GM18907 (cell line): ENCODE measurements at regions not wholly inside any gene's neighbourhood (a gene's known extent, or its start where the extent isn't known, plus 50 kb on each side); places are given as distances from the start of the nearest gene placed in this dataset.

ENCODE experiments used
- ATAC-seq: cut with Tn5 transposase; IDR thresholded peaks from one replicate; pipeline ENCODE4 v1.9.1; 2021; ENCODE audit warnings: mild to moderate bottlenecking, moderate library complexity; ENCODE audit not compliant: unreplicated experiment

DNA sequence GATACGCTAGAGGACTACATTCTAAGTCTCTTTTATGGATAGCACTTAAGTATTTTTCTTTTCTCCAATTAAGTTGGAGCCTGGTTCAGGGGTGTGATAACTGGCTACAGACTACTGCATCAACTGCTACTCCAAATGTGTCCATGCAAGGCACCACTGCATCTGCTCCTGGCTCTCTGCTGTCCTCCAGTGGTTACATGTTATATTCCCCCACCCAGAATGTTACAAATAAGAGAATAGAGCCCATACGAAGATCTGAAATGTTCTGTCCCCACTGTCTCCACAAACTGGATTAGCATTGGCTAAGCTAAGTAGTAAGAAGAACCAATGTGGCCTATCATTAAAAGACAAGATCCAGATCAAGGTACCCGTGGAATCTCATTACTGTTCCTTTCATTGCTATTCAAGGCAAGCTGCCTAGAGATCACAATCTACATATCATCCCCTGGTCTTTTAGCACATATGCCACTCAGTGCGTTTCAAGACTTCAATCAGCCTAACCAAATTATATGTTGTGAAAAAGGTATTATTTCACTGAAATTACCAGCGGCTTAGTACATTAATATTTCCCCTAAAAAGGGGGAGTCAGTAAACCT is 308.3 kb upstream of the SLC8A1 start:
- ATAC-seq, result peak; percentile 66

DNA sequence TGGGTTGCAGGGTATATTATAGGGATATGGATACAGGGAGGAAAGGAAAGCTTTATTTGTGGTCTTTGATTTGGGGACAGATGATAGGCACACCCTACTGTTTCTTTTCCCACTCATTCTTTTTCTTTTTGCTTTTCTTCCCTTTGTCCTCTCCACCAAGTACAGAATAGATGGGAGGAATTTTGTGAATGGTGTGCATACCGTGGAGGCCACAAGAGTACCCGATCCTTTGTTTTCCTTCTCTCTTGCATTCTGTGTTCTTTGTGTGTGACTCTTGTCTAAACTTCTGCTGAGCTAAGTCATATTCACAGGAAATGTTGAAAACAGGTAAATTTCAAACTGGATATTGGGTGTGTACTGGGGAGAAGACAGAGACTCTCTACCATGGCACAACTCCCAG is 321.4 kb upstream of the SLC8A1 start:
- no peak for ATAC-seq

DNA sequence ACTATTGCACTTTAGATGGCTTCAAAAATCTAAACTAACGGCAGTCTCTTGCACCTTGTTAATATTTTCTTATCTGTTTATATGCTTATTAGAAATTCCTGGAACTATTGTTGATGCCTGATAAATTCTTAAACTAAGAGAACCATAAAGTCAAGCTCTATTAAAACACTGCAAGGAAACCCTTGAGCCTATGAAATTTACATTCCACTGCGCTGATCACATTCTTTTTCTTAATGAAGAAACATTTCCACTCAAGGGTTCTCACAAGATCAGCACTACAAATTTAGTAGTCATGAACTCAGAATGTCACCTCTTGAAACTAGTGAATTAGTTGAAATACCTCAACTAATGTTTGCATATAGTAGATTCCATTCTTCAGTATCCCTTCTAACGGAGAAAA is 331.8 kb upstream of the SLC8A1 start:
- no peak for ATAC-seq

DNA sequence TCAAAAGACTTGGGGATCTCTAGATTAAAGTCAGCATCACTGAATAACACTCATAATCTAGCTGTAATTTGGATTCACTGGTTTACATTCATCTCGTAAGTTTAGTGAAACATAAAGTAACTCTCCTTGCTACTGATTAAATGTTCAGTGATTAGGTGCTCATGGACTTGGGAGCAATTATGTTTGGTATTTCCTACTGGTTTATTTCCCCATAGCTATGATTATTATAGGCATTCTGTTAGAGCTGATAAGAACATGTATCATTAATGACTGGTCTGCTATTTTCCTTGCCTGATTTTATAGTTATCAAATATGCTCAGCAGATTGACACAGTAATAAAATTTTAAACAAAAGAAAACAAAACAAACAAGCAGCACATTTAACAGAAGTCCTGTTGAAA is 334.7 kb upstream of the SLC8A1 start:
- ATAC-seq, result no peak

DNA sequence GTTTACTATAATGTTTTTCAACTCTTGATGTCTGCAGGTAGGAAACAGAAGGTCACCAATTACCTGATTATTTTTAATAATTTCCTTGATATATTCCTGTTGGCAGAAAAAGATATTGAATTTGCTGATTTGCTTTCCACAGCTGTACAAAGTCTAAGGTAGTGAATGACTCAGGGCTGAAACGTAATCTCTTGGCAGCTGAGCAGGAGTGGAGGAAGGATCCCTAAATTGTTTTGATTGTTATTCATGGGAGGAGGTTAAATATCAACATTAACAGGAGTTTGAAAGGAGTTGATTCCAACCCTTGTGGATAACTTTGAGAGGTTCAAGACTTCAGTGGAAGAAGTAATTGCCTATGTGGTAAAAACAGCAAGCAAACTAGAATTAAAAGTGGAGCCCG is 345.2 kb upstream of the SLC8A1 start:
- no peak for ATAC-seq

DNA sequence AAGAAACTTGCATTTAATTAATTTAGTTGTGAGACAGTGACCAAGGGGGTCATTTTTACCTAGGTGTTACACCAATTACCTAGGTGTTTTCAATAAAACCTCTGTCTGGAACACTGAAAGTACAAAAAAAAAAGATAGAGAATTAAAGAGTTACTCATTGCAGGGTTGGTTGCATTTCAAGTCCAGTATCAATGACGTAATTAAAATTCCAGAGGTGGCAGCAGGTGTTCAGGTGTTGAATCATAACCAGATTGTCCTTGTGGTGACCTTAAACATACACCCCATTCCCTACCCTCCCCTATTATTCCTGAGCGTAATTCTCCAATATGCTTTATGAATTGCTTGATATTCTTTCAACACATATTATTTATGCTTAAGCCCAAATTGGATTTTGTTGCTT is 352.0 kb upstream of the SLC8A1 start:
- ATAC-seq, result no peak

DNA sequence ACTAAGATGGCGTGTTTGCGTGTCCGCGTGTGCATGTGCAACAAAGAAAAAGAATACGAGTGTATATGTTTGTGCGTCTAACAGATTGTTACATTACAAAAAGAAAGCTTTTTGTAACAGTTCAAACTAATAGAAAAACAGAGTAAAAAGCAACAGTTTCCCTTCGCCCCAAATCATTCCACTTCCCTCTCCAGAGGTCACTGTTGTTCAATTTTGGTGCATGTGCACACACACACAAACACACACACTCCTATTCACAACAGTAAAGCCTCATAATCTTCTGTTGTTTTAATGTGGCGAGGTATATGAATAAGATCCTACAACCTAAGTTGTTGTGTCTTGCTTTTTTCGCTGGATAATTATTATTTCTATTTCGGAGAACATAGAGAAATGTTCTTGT is 357.3 kb upstream of the SLC8A1 start:
- no peak for ATAC-seq

DNA sequence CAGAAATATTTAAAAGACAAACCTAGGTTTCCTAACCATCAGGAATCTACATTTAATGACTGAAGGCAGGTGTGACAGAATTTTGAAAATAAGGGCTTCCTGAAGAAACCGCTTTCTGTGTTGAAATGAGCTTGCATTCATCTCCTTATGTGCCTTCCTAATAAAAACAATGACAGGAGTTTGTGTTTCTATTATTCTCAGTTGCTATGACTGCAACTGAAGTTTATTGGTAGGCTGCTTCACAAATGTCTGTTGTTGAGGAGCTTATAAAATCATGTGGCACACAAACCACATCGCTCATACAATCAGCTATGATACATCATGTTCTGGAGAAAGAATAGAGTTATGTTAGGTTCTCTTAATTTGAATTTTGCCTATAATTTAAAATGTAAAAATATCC is 362.7 kb upstream of the SLC8A1 start:
- no peak for ATAC-seq

DNA sequence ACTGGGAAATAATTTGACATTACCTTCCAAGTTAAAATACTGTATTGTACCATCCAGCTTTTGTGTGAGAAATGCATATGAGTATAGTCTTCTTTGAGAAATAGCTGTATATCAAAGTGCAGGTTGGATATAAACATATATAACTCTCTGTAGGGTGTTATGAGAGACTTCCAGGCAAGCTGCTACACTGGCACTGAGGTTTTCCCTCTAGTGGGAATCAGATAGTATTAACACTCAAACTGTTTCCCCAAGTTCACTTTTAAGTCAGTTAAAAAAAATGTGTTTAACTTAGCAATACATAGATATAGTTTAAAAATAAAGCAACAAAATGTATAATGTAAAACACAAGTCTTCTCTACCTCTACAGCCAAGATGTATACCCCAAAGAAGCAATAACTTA is 368.4 kb upstream of the SLC8A1 start:
- ATAC-seq, result no peak

DNA sequence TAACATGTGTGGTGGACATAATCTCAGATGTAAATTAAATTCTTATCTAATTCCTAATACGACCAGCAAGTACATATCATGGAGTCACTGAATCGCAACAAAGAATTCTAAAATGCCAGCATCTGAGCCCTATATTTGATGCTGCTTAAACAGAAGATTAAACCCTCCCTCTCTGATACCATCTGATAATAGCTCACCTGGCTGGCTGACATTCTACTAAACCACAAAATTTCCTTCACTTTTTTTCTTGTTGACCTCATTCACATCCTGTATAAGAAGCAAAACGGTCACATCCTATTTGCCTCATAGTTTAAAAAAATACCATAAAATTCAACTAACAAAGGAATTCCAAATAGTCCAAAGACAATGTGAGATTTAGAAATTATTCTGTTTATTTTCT is 371.6 kb upstream of the SLC8A1 start:
- no peak for ATAC-seq

DNA sequence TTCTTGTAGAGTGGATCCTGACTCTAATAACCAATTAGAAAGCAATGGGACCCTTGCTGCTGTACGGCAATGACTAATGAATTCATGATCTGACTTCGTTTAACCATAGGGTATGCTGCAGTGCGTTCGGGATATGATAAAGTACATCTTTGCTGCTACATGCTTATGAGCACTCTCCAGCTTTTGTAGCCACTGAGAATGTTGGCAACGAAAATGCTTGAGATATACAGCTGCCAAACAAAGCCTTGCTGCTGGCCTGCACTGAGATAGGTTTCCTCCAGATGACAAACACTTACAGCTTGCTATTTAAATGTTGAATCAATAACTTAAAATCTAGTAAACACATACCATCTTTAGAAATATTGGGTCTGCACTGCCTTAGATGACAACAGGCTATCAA is 372.4 kb upstream of the SLC8A1 start:
- ATAC-seq, result no peak

DNA sequence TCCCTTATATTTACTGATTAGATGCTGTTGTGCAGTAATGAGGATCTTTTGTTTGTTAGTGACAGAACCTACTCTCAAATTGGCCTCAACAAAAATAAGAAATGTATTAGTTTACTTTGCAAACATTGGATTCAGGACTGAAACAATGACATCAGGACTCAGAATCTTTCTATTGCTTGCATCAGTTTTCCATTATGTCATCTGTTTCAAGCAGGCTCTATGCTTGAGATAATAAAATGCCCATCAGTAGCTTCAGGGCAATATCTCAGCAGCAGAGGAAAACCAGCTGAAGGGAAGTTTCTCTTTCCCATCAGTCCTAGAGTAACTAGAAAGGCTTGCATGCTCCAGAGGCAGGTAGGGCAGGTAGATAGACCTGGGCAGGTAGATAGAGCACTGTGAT is 375.5 kb upstream of the SLC8A1 start:
- no peak for ATAC-seq

DNA sequence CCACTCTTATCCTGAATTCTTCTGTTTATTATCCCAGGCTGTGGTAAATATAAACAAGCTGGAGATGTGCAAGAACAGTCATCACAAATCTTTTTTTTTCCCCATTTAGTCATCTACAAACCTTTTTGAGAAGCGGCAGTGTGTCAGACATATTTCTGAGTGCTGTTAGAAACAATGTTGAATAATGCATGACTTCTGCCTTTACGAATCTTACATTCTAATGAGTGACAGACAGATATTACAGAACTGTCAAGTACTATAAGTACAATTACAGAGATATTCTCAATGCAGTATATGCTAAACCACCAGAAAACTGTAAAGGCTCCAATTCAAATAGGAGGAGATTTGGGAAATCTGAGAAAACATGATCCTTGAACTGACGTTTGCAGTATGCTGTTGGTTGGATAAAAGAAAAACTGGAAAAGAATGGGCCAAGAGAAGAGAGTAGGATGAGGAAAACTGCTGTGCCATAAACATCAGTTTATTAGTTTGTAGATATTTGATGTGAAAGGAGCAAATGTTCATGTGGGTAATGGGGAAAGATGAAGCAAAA is 379.5 kb upstream of the SLC8A1 start:
- ATAC-seq, result no peak

DNA sequence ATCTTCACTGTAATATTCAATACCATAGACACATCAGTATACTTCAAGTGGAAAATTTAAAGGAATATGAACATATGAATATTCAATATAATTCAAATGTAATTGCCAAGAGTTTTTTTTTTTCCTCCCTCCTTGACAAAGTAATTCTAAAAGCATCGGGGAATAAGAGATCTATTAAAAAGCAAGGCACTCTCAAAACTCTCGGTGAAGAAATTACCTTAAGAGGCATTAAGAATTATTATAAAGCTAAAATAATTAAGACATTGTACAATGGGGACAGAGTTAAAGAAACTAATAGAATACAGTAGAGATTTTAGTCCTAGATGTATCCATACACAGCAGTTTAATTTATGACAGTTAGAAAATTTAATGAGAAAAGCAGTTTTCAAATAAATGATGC is 390.0 kb upstream of the SLC8A1 start:
- ATAC-seq, result no peak

DNA sequence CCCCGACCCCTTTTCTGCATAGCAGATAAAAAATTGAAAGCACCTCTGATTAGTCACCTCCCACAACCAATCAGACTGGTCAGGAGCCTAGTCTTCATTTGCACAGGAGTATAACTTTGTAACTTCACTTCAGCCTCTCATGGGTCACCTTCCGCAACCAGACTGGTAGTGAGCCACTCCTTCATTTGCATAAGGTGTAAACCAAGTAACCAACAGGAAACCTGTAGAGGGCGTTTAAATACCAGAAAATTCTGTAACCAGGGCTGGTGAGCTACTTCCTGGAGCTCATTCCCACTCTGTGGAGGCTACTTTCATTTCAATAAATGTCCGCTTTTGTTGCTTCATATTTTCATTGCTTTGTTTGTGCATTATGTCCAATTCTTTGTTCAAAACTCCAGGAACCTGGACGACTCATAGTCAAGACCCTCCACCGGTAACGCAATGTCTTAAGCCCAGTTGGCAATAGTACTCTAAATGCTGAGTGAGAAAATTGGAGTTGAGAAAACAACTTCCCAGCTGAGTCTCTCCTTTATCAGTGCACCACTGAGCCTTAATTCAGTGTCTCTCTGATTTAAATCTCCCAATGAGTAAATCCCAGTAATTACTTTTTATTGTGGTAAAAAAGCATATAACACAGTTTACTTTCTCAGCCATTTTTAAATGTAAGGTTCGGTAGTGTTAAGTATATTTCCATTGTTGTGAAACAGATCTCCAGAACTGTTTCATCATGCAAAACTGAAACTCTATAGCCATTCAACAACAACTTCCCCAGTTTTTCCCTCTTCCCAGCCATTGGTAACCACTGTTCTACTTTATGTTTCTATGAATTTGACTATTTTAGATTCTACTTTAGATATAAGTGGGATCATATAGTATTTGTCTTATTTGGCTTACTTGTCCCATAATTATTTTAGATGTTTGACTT is 392.7 kb upstream of the SLC8A1 start:
- no peak for ATAC-seq

DNA sequence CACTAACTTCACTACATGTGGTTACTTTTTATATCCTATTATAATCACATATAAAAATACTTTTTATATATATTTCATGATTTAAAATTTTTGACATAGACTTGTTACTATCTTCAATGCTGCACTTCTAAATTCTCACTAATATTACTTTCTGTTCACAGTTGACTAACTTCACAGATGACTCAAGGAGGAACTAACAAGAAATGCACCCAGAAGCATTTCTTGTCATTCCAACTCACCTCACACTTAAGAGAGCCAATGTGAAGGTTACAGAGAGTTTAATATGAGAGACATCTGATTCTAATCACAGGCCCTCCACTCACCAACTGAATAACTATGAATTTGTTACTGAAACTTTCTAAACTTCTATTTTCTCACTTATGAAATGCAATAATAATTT is 399.8 kb upstream of the SLC8A1 start:
- ATAC-seq, result no peak

DNA sequence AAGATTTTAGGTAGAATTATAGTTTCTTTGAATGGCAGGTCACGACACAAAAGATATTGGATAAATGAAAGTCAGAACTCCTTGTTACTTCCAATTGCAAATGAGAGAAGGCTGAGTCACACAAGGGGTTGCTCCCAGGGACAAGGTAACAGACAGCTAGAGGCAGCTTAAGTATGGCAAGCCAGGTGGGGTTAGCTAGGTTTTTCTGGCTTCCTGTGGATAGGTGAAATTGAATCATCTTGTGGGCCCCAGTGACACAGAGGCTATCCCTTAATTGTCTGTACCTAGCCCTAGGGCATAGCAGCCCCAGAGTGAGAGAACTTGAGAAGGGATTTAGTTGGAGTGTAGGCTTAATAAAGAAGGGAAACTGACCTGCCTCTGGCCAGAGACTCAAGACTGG is 407.7 kb upstream of the SLC8A1 start:
- ATAC-seq, result no peak

DNA sequence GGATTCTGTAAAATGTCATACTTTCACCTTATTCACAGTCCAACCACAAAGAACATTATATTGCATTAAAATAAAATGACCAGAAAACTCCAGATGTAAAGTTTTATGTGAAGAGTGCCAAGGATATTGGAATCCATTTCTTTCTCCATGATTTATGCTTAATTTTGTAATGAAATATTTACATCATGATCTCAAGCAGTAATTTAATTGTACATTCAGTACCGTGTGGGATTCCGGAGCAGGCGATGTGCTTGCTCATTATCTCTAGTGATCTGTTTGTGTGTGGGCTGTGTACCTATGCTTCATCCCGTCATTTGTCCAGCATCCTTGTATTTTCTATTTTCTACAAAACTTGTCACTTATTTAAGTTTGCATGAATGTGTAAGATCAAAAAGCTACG is 415.9 kb upstream of the SLC8A1 start:
- no peak for ATAC-seq

DNA sequence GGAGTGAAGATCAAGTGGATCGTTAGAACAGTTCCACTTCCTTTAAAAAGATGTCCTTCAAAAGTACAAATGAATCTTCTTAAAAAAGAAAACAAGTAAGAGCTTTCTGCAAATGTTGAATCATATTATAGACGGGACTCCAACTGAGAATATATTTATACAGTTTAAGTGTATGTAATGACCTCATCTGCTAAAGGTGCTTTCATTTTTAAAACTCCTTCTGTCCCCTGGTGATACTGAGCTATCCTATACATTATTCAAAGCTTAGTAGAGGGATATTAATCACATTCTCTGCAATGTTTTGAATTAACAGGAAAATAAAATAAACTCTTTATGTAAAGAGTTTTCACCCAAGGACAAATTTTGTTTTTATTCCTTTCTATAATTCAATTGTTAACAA is 420.7 kb upstream of the SLC8A1 start:
- no peak for ATAC-seq

DNA sequence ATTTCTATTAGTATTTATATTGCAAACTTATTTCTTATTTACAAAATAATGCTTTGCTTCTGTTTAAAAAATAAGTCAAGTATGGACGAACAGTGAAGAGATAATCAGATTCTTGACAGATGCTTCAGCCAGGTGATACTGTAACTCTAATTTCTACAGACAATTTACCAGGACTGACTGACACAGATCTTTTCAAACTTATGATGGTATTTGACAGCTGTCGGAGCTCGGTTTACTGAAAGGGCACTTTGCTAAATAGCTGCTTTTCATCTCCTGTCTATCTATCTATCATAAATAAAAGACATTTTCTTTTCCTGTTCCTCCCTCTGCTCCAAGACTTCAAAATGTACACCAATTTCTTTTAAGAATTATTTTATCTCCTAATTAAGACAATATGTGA is 422.5 kb upstream of the SLC8A1 start:
- ATAC-seq, result no peak

DNA sequence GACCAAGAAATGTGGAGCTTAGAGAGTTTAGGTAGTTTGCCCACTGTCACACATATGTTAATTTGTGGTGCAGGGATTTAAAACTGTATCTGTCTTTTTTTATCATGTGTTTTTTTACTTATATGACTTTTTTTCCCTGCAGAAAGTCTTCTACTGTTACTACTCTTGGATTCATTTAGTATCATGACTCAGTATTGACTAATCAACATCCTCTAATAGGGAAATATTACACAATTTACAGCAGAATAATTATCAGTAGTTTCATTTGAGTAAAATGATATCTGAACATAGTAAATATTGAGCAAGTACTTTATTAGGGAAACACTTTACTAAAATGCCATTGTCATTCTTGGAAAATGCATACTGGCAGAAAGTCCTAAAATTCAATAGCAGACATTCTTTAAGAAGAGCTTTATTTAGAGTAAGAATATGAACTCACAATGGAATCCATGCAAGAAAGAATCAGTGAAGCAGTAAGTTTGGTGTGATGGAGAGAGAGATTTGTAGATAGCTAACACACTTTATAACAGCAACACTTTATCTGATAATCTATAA is 425.9 kb upstream of the SLC8A1 start:
- ATAC-seq, result no peak

DNA sequence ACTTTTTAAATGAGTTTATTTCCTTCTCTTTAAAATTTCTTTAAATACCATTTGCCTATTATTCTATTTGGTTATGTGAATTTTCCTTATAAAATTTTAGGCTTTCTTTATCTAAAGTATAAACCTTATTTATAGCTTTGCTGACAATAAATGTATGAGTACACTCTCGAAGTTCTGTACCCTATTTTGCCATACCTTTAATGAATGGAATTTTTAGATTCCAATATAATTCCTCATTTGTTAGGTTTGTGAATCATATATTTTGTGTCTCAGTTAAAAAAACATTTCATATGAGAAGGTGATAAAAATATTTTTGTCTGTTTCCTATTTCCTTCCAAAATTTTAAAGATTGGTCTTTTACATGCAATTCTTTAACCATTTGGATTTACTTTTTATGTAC is 427.4 kb upstream of the SLC8A1 start:
- no peak for ATAC-seq
